ENCODE measurements at regions not wholly inside any gene's neighbourhood (a gene's known extent, or its start where the extent isn't known, plus 50 kb on each side); places are given as distances from the start of the nearest gene placed in this dataset.
A peak's percentile ranks its signal among the peaks of the same experiment; 100 is the strongest.

DNA sequence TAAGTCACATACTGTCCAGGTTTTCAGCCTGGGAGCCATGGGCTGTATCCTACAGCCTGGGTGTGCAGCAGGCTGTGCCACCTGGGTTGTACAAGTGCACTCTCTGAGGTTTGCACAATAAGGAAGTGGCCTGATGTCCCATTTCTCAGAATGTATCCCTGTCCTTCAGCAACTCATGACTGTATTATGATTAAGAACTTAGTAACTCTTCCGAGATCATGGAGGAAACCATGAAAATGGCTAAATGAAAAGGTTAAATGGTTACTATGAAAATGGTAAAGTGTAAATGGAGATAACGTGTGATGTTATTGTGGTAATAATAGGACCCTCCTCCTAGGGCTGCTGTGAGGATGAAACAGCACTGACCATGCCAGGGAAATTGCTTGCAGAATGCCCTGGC is 227.6 kb downstream of the ANKRD60 start:
- DNase-seq = no peak

GRCh38 chr20:57999465-58000111 is 228.9 kb downstream of the ANKRD60 start:
- in situ Hi-C loops (cut with HindIII; ENCODE audit: low pct_ligation_motif_present, low pct_unique_long_range_greater_than_20kb, low sequenced_read_pairs) = no loop called here
- no peak for DNase-seq

More for the DNA sequence above, 227.6 kb downstream of the ANKRD60 start:
- in situ Hi-C loops (cut with HindIII; ENCODE audit: low pct_ligation_motif_present, low pct_unique_long_range_greater_than_20kb, low sequenced_read_pairs) = no loop called here

- in situ Hi-C loops (cut with HindIII; ENCODE audit: low pct_ligation_motif_present, low pct_unique_long_range_greater_than_20kb, low sequenced_read_pairs) = no loop called here
- DNase-seq = no peak
Measured at GRCh38 chr20:57998981-57999464, 229.4 kb downstream of the ANKRD60 start.

DNA sequence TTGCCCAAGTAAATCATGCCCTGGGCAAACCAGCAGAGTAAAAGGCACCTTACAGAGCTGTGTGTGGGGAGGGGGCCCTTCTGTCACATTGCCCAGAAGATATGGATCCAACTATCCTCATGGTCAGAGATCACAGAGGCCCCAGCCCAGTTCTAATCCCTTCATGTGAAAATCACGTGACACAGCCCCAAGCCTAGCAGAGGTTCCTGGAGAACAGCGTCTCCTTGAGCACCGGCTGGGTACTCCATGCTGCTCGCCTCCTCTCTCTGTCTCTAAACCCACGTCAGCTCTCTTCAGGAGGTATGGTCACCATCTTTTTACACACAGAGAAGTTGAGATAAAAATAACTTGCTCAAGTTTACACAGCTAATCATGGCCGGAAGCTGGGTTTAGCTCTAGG is 230.2 kb downstream of the ANKRD60 start:
- in situ Hi-C loops (cut with HindIII; ENCODE audit: low pct_ligation_motif_present, low pct_unique_long_range_greater_than_20kb, low sequenced_read_pairs) = no loop called here

DNA sequence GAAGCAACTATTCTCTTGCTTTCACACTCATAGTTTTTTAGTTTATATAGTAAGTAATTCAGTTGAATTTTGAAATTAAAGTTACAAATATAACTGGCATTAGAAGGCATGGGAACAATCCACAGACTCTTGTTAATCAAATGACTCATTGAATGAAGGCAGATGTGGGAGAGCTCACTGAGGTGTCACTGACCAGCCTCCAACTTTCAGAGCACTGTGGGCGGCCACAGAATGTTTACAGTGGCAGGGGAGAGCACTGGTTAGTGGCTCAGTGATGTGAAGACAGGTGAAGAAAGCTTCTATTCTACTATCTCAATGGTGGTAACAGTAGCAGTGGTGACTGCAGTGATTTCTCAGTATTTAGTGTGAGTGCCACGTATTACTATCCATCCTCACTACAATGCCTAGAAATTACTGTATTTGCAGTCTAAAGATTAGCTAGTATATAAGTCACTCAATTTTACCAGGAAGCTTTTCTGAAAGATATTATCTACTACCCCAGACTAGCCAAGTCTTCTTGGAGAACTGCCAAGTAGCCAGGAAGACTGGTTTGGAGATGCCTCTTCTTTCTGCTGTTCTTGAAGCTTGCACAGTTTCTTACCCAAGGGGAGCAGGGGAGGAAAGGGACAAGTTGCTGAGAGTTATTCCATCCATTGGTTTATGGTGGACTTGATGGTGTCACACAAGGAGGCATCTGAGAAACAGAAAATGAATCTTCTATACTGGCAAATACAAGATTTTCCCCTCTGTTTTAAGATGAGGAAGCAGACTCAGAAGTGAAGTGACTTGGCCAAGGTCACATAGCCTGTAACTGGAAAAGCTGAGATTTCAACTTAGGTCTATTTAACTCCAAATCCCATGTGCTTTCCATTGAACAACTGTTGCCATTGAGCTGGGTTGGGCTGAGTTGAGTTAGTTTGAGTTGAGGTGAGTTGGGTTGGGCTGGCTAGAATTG is 231.2 kb downstream of the ANKRD60 start:
- in situ Hi-C loops (cut with HindIII; ENCODE audit: low pct_ligation_motif_present, low pct_unique_long_range_greater_than_20kb, low sequenced_read_pairs) = no loop called here
- no peak for DNase-seq

More for the DNA sequence above, 230.2 kb downstream of the ANKRD60 start:
- no peak for DNase-seq

- DNase-seq = no peak
- in situ Hi-C loops (cut with HindIII; ENCODE audit: low pct_ligation_motif_present, low pct_unique_long_range_greater_than_20kb, low sequenced_read_pairs) = no loop called here
Measured at GRCh38 chr20:57996465-57996864, 232.0 kb downstream of the ANKRD60 start.

GRCh38 chr20:57995381-57995977 is 233.0 kb downstream of the ANKRD60 start:
- DNase-seq = no peak
- in situ Hi-C loops (cut with HindIII; ENCODE audit: low pct_ligation_motif_present, low pct_unique_long_range_greater_than_20kb, low sequenced_read_pairs) = no loop called here

DNA sequence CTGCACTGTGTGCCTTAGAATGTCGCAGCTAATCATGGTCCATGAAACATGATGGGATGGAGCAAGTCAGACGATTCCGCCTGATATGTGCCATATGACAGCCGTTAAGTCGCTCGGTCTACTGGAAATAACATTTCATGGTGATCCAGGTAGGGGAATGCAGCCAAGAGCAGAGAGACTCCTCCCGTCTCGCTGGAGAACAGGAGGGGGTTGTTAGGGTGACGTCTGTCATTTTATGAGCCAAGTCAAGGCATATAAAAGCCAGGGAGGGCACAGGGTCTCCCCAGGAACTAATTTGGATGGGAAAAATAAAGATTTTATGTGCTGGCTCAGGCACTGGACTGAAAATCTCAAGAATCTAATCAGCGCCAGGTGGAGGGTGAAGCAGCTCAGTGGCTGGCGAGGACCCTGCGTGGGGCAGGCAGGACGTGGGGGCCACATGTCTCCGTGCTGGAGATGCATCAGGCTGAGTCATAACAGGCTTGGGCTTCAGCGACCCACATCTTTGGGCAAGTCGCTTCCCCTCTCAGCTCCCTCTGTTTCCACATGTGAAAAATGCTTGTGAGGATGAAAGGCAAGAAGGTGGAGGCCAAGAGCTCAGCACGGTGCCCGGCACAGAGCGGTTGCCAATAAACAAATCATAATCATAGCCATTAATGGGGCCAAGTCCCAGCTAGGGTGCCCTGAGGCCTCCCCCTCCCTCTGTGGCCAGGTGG is 234.6 kb downstream of the ANKRD60 start:
- in situ Hi-C loops (cut with HindIII; ENCODE audit: low pct_ligation_motif_present, low pct_unique_long_range_greater_than_20kb, low sequenced_read_pairs) = no loop called here
- no peak for DNase-seq

DNA sequence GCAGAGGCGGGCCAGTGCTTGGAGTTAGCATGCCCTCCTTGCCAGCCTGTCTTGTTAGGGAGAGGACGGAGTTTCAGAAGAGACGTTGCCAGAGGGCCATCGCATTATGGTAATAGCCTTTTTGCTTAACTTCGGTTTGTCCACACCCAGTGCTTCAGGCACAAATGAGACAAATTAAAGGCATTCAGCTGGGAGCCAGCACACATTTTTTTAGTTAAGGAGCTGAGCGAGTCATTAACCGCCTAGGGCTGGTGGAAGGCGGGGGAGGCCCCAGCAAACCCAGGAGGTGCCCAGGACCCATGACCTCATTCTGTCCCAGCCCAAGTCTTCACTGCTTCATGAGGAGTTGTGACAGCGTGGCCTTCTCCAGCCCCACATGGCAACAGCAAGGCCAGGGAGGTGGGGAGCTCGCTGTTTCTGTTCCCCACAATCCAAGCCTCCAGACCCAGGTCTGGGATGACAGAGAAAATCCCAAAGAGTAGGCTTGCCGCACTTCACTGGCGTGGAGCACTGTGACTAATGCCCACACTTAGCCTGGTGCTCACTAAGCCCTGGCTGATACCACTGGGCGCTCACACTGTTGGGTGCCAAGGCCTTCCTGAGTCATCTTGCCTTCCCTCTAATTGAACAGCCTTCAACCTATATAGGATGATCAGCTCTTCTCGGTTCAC is 237.1 kb downstream of the ANKRD60 start:
- in situ Hi-C loops (cut with HindIII; ENCODE audit: low pct_ligation_motif_present, low pct_unique_long_range_greater_than_20kb, low sequenced_read_pairs) = no loop called here
- DNase-seq = peak; percentile 57

DNA sequence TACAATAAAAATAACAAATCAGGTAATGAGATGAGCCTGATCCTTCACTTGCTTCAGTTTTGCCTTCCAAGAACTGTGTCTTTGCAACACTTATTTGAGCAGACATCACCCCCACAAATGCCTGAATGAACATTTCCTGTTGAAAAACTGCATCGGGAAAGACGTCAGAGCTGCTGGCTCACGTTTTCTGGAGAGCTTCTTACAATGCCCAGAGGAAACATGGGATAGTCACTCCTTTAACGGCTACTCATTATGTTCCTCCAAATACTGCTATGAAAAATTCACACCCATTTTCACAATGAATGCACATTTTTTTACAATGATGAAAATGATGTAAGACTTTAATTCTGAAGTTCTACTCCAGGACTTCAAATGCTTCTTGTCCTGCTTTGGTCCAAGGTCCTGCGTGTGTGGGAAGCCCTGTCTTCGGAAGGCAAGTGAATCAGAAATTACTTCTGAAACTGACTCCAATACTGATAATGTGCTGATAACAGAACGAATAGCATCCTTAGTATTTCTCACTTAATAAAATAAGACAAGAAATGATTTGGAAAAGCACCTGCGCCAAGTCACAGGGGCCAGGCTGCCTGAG is 238.0 kb downstream of the ANKRD60 start:
- DNase-seq = no peak
- in situ Hi-C loops (cut with HindIII; ENCODE audit: low pct_ligation_motif_present, low pct_unique_long_range_greater_than_20kb, low sequenced_read_pairs) = no loop called here

- no peak for DNase-seq
- in situ Hi-C loops (cut with HindIII; ENCODE audit: low pct_ligation_motif_present, low pct_unique_long_range_greater_than_20kb, low sequenced_read_pairs) = no loop called here
Measured at GRCh38 chr20:57988828-57989227, 239.6 kb downstream of the ANKRD60 start.

- DNase-seq = no peak
- in situ Hi-C loops (cut with HindIII; ENCODE audit: low pct_ligation_motif_present, low pct_unique_long_range_greater_than_20kb, low sequenced_read_pairs) = no loop called here
Measured at GRCh38 chr20:57988422-57988821, 240.0 kb downstream of the ANKRD60 start.

GRCh38 chr20:57987659-57988058 is 240.8 kb downstream of the ANKRD60 start:
- no peak for DNase-seq
- in situ Hi-C loops (cut with HindIII; ENCODE audit: low pct_ligation_motif_present, low pct_unique_long_range_greater_than_20kb, low sequenced_read_pairs) = no loop called here

DNA sequence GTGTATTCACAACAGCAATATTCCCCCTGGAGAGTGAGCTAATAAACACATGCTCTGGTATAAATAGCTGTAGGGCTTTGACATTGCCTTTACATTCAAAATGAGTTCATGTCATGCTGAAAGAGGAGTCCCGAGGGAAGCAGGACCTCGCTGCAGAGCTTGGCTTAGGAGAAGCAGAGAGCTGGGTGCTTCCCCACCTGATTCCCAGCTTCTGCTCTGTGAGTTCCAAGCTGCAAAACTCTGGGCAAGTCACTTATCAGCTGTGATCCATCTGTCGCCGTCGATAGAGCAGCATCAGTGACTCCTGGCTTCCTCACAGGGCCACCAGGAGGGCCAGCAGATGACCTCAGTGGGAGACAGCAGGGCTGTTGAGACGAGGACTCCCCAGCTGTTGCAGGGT is 241.8 kb downstream of the ANKRD60 start:
- DNase-seq = no peak
- in situ Hi-C loops (cut with HindIII; ENCODE audit: low pct_ligation_motif_present, low pct_unique_long_range_greater_than_20kb, low sequenced_read_pairs) = no loop called here

DNA sequence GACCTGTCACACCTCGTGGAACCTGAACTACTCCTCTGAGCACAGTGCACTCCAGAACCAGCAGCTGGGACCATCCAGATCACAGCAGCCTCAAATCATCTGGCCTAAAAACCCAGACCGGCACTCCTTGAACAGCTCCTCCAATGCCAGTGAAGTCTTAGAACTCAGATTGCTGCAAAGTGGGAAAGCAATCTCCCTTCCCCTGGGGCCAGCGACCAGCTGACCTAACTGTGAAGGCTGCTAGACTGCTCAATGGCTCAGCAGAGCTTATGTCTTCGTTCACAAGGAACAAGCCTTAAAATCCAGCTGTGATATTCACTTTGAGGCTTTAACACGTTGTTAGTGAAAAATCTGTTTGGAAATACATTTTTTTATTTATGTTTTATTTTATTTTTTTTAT is 243.2 kb downstream of the ANKRD60 start:
- in situ Hi-C loops (cut with HindIII; ENCODE audit: low pct_ligation_motif_present, low pct_unique_long_range_greater_than_20kb, low sequenced_read_pairs) = no loop called here
- no peak for DNase-seq

- DNase-seq = no peak
Measured at GRCh38 chr20:57983082-57983481, 245.4 kb downstream of the ANKRD60 start.

GRCh38 chr20:57980506-57980905 is 247.9 kb downstream of the ANKRD60 start:
- no peak for DNase-seq
- in situ Hi-C loops (cut with HindIII; ENCODE audit: low pct_ligation_motif_present, low pct_unique_long_range_greater_than_20kb, low sequenced_read_pairs) = no loop called here

More at GRCh38 chr20:57983082-57983481, 245.4 kb downstream of the ANKRD60 start:
- in situ Hi-C loops (cut with HindIII; ENCODE audit: low pct_ligation_motif_present, low pct_unique_long_range_greater_than_20kb, low sequenced_read_pairs) = no loop called here

- no peak for DNase-seq
- in situ Hi-C loops (cut with HindIII; ENCODE audit: low pct_ligation_motif_present, low pct_unique_long_range_greater_than_20kb, low sequenced_read_pairs) = no loop called here
Measured at GRCh38 chr20:57977569-57977968, 250.9 kb downstream of the ANKRD60 start.
